Breast epithelium (tissue), 4 donors: ENCODE measurements at regions not wholly inside any gene's neighbourhood (a gene's known extent, or its start where the extent isn't known, plus 50 kb on each side); places are given as distances from the start of the nearest gene placed in this dataset.

Experiments used
- DNase-seq, 2 donors: peaks; one replicate each; pipeline ENCODE4 v3.0.0-alpha.2; 2019; ENCODE audit warnings: low spot score in 2 of 2
- H3K27ac ChIP-seq, 2 donors: fragments of 200-600 bp; sonication (generic) in 1 of 2; one replicate each; pipeline ENCODE4 v1.5.1; 2016 to 2019; ENCODE audit warnings: mild to moderate bottlenecking in 1 of 2
- H3K27me3 ChIP-seq, 2 donors: fragments of 200-600 bp; sonication (generic) in 1 of 2; one replicate each; pipeline versions ENCODE4 v1.5.1 to v1.6.0; 2017 to 2019; ENCODE audit warnings: control low read depth in 1 of 2, mild to moderate bottlenecking in 1 of 2
- H3K36me3 ChIP-seq: fragments of 200-600 bp; one replicate; pipeline ENCODE4 v1.5.1; 2019
- H3K4me1 ChIP-seq, 2 donors: fragments of 200-600 bp; sonication (generic); one replicate each; pipeline ENCODE4 v1.5.1; 2016 to 2019; ENCODE audit warnings: control low read depth in 1 of 2
- H3K4me3 ChIP-seq, 3 donors: fragments of 200-600 bp; sonication (generic); 1 replicate in 2 of 3; 2 replicates in 1 of 3; pipeline ENCODE4 v1.5.1; 2016 to 2019; ENCODE audit warnings: mild to moderate bottlenecking in 3 of 3, moderate library complexity in 2 of 3
- H3K9me3 ChIP-seq, 2 donors: fragments of 200-600 bp; sonication (generic) in 1 of 2; one replicate each; pipeline ENCODE4 v1.5.1; 2016 to 2019; ENCODE audit warnings: control low read depth in 1 of 2
- CTCF ChIP-seq, 3 donors: fragments of 450-650 bp; IDR thresholded peaks; one replicate each; pipeline ENCODE4 v1.5.1; 2016 to 2017; ENCODE audit warnings: antibody characterized with exemption in 3 of 3, mild to moderate bottlenecking in 3 of 3, moderate library complexity in 3 of 3
- POLR2A ChIP-seq: fragments of 450-650 bp; IDR thresholded peaks from one replicate; pipeline ENCODE4 v1.6.1; 2016; ENCODE audit warnings: antibody characterized with exemption, mild to moderate bottlenecking, moderate library complexity
- POLR2AphosphoS5 ChIP-seq, 3 donors: sonication (generic); formaldehyde crosslinking; IDR thresholded peaks; one replicate each; pipeline ENCODE4 v1.6.1; 2017; ENCODE audit warnings: antibody characterized with exemption in 3 of 3
- intact Hi-C: fragments of 100-400 bp; cut with DNase I; formaldehyde crosslinking; loops from one replicate; pipeline ENCODE4 v1.15.1; 2023; ENCODE audit warnings: low total_unique reads

- H3K36me3 ChIP-seq = no peaks in the 10 kb centered on the region
- intact Hi-C loops = no loop called here
- no peak for TF ChIP-seq POLR2AphosphoS5 (IDR thresholded peaks at IDR 0.05)
- no peak for TF ChIP-seq CTCF (IDR thresholded peaks at IDR 0.05)
- TF ChIP-seq POLR2A = no peak
- H3K4me1 ChIP-seq = no peaks in the 10 kb centered on the region
- H3K9me3 ChIP-seq = no peaks in the 10 kb centered on the region
- no peak overlapping the region for H3K4me3 ChIP-seq
- H3K27ac ChIP-seq = no peak overlapping the region
- no peak for DNase-seq
- no peaks in the 10 kb centered on the region for H3K27me3 ChIP-seq
Measured at GRCh38 chr4:148883435-148883834, 441.2 kb upstream of the NR3C2 start.

GRCh38 chr4:148881860-148882643, 439.8 kb upstream of the NR3C2 start:
- no peak overlapping the region for H3K4me3 ChIP-seq
- H3K27me3 ChIP-seq = no peaks in the 10 kb centered on the region
- no peaks in the 10 kb centered on the region for H3K9me3 ChIP-seq
- intact Hi-C loops = no loop called here
- no peak overlapping the region for H3K27ac ChIP-seq
- TF ChIP-seq CTCF (IDR thresholded peaks at IDR 0.05) = no peak
- H3K36me3 ChIP-seq = no peaks in the 10 kb centered on the region
- H3K4me1 ChIP-seq = no peaks in the 10 kb centered on the region
- no peak for DNase-seq

- Histone ChIP-seq H3K4me3 (no peak overlapping the region), H3K9me3 (no peaks in the 10 kb centered on the region), H3K27me3 (no peaks in the 10 kb centered on the region), H3K27ac (no peak overlapping the region), H3K36me3 (no peaks in the 10 kb centered on the region), H3K4me1 (no peaks in the 10 kb centered on the region)
- TF ChIP-seq CTCF (IDR thresholded peaks at IDR 0.05) = no peak
- TF ChIP-seq POLR2AphosphoS5 (IDR thresholded peaks at IDR 0.05) = no peak
- no peak for TF ChIP-seq POLR2A
- DNase-seq = no peak
- intact Hi-C loops = no loop called here
Measured at GRCh38 chr4:148874331-148874730, 432.1 kb upstream of the NR3C2 start.

- H3K36me3 ChIP-seq = no peaks in the 10 kb centered on the region
- intact Hi-C loops = no loop called here
Measured at GRCh38 chr4:148868191-148868590, 426.0 kb upstream of the NR3C2 start.

More at GRCh38 chr4:148868191-148868590, 426.0 kb upstream of the NR3C2 start:
- TF ChIP-seq CTCF (IDR thresholded peaks at IDR 0.05) (no peak), POLR2AphosphoS5 (IDR thresholded peaks at IDR 0.05) (no peak), POLR2A (no peak)
- H3K27me3 ChIP-seq = no peaks in the 10 kb centered on the region
- H3K27ac ChIP-seq = no peak overlapping the region
- DNase-seq = no peak
- H3K4me1 ChIP-seq = no peaks in the 10 kb centered on the region
- no peak overlapping the region for H3K4me3 ChIP-seq
- H3K9me3 ChIP-seq = no peaks in the 10 kb centered on the region
